ENCODE measurements at regions not wholly inside any gene's neighbourhood (a gene's known extent, or its start where the extent isn't known, plus 50 kb on each side); places are given as distances from the start of the nearest gene placed in this dataset.

DNA sequence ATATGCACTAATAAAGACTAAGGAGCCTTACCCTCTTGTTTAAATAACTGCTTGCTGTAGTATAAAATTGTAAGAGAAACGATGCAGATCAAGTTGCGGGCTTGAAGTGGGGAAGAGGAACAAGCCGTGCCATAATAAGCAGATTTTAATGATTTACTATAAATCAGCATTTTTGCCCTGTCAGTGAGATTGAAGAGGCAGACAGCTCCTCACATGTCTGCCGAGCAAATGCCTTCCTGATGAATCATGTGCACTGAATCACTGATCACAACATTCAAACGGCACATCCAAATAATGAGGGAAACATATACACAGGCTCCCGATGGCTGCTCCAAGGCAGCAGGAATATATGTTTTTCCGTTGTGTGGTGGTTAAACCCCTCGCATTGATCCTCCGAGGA lies 282.9 kb downstream of the TSHZ3 start:
- TF ChIP-seq, protein P1, sequence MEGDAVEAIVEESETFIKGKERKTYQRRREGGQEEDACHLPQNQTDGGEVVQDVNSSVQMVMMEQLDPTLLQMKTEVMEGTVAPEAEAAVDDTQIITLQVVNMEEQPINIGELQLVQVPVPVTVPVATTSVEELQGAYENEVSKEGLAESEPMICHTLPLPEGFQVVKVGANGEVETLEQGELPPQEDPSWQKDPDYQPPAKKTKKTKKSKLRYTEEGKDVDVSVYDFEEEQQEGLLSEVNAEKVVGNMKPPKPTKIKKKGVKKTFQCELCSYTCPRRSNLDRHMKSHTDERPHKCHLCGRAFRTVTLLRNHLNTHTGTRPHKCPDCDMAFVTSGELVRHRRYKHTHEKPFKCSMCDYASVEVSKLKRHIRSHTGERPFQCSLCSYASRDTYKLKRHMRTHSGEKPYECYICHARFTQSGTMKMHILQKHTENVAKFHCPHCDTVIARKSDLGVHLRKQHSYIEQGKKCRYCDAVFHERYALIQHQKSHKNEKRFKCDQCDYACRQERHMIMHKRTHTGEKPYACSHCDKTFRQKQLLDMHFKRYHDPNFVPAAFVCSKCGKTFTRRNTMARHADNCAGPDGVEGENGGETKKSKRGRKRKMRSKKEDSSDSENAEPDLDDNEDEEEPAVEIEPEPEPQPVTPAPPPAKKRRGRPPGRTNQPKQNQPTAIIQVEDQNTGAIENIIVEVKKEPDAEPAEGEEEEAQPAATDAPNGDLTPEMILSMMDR (conservative IDR thresholded peaks at IDR 0.05), result no peak
- Histone ChIP-seq H3K4me1 (ENCODE audit: insufficient read depth, low read length) (no peaks in the 10 kb centered on the region; the same call in 1 of the 2 replicates), H3K23ac (ENCODE audit: insufficient read length, low read depth, low read length) (no peak overlapping the region), H3K18ac (ENCODE audit: insufficient read length, low read depth, low read length) (no peak overlapping the region), H4K20me1 (ENCODE audit: control insufficient read depth, insufficient read depth, insufficient read length) (no peaks in the 10 kb centered on the region), H2BK15ac (ENCODE audit: low read depth, low read length) (no peak overlapping the region), H3K27ac (ENCODE audit: insufficient read length, low read depth, low read length) (no peak overlapping the region), H2AFZ (ENCODE audit: low read length) (no peak overlapping the region), H2BK120ac (ENCODE audit: low read depth, low read length, poor library complexity, severe bottlenecking) (no peak overlapping the region), H2BK20ac (ENCODE audit: low read depth, low read length, poor library complexity, severe bottlenecking) (no peak overlapping the region), H3K9me3 (ENCODE audit: control insufficient read depth, low read depth, low read length) (no peaks in the 10 kb centered on the region), H2AK5ac (ENCODE audit: insufficient read length, low read length) (no peak overlapping the region), H3K4ac (ENCODE audit: low read depth, low read length) (no peak overlapping the region), H2BK5ac (ENCODE audit: insufficient read length, low read length) (no peak overlapping the region), H2BK12ac (ENCODE audit: insufficient read length, low read depth, low read length) (no peak overlapping the region), H3K9ac (ENCODE audit: extremely low read depth, insufficient read length, low read length) (no peak overlapping the region), H4K5ac (ENCODE audit: insufficient read length, low read depth, low read length) (no peak overlapping the region), H3K4me2 (ENCODE audit: insufficient read depth, insufficient read length, low read length) (no peak overlapping the region), H3K14ac (ENCODE audit: insufficient read depth, low read length) (no peak overlapping the region), H3K79me2 (ENCODE audit: insufficient read depth, low read length) (no peaks in the 10 kb centered on the region), H3K27me3 (ENCODE audit: insufficient read depth, low read length) (no peaks in the 10 kb centered on the region), H3K23me2 (ENCODE audit: insufficient read length, low read depth, low read length, poor library complexity, severe bottlenecking) (no peaks in the 10 kb centered on the region), H4K8ac (replicated peaks; ENCODE audit: insufficient read length, low read depth, low read length) (no peak overlapping the region), H3K56ac (ENCODE audit: insufficient read length, low read depth, low read length) (no peak overlapping the region), H3T11ph (ENCODE audit: low read length) (no peak overlapping the region), H4K91ac (ENCODE audit: insufficient read length, low read depth, low read length) (no peak overlapping the region), H3K79me1 (ENCODE audit: insufficient read depth, low read depth, low read length, poor library complexity, severe bottlenecking) (no peaks in the 10 kb centered on the region)
- H3K27me3 Mint-ChIP-seq (ENCODE audit: low read depth), result peaks cover 1% of the 10 kb centered on the region; the same call in 1 of the 2 replicates
- H3K27ac Mint-ChIP-seq, result no peak overlapping the region
- H3K36me3 Mint-ChIP-seq (ENCODE audit: insufficient read depth in 1 of 3, low read depth in 3 of 3), result no peaks in the 10 kb centered on the region; a peak in 1 of 7 replicates
- H3K4me1 Mint-ChIP-seq, result peaks cover 6 to 11% of the 10 kb centered on the region in 2 experiments; a peak in 3 of 4 replicates
- no CpG with 5 or more reads among the region's 9 CpGs for WGBS (ENCODE audit: extremely low coverage, insufficient read length, low lambda C conversion rate)
- DNase-seq, result no peak
- H3K9me3 Mint-ChIP-seq, result peaks cover 0 to 5% of the 10 kb centered on the region in 2 experiments; a peak in 2 of 5 replicates
- no peak overlapping the region for H3K4me3 Mint-ChIP-seq

All from H9 (cell line).